HL-60 (cell line): ENCODE measurements at regions not wholly inside any gene's neighbourhood (a gene's known extent, or its start where the extent isn't known, plus 50 kb on each side); places are given as distances from the start of the nearest gene placed in this dataset.

Experiments
- CTCF ChIP-seq: IDR thresholded peaks from one replicate; pipeline ENCODE4 v1.5.1; 2011; ENCODE audit warnings: low read length, control low read depth, inconsistent platforms; ENCODE audit not compliant: insufficient read depth
- GABPA ChIP-seq: IDR thresholded peaks from 2 replicates; pipeline ENCODE4 v1.6.1; 2012; ENCODE audit warnings: low read depth
- POLR2AphosphoS5 ChIP-seq: IDR thresholded peaks from 2 replicates; pipeline ENCODE4 v1.6.1; 2012; ENCODE audit warnings: low read depth
- REST ChIP-seq: IDR thresholded peaks from 2 replicates; pipeline ENCODE4 v1.6.1; 2012; ENCODE audit warnings: low read depth; ENCODE audit not compliant: insufficient replicate concordance
- SPI1 ChIP-seq: IDR thresholded peaks from 2 replicates; pipeline ENCODE4 v1.6.1; 2012; ENCODE audit warnings: low read depth, mild to moderate bottlenecking, borderline replicate concordance

- TF ChIP-seq CTCF, result no peak
- TF ChIP-seq SPI1, result no peak
- TF ChIP-seq REST, result no peak
- TF ChIP-seq POLR2AphosphoS5, result no peak
- no peak for TF ChIP-seq GABPA
Observed at GRCh38 chr6:169887529-169888140, 136.2 kb downstream of the ERMARD start.
